ENCODE measurements at regions not wholly inside any gene's neighbourhood (a gene's known extent, or its start where the extent isn't known, plus 50 kb on each side); places are given as distances from the start of the nearest gene placed in this dataset.

GRCh38 chr6:37102299-37103168, 67.4 kb upstream of the PIM1 start:
- H4K20me1 ChIP-seq (ENCODE audit: insufficient read depth), result no peaks in the 10 kb centered on the region
- peak overlapping the region; percentile 61 for H3K9ac ChIP-seq (ENCODE audit: low read length)
- H3K27ac ChIP-seq (ENCODE audit: low read depth, low read length), result peak overlapping the region; percentile 43
- ATAC-seq (peak; percentile 88), DNase-seq (ENCODE audit: low read depth, low spot score) (peak; percentile 36)
- BruUV-seq (replicated peaks), result no TSS peak
- H3K9me3 ChIP-seq (ENCODE audit: control insufficient read depth in 1 of 2, insufficient read depth in 1 of 2, low read depth in 1 of 2, low read length in 2 of 2), result no peaks in the 10 kb centered on the region
- RAD21 ChIA-PET (ENCODE audit: low non-redundant PET in 1 of 2, low total read pairs in 2 of 2, uncharacterized antibody in 2 of 2, unreplicated experiment in 2 of 2), result no interaction called here
- CTCF ChIA-PET, result no interaction called here
- H3K27me3 ChIP-seq (ENCODE audit: insufficient read depth, low read length), result no peaks in the 10 kb centered on the region
- POLR2A ChIA-PET, result interaction anchor here (0.9 to 1.0 kb wide), 2 partner anchors 14 to 46 kb away, joined by 3 to 4 read pairs; no protein-coding TSS in a partner anchor
- peak; percentile 40; the same call in 1 of the 2 replicates for TF ChIP-seq POLR2AphosphoS5 (IDR thresholded peaks at IDR 0.05; ENCODE audit: low read depth, low read length)
- TF ChIP-seq, protein P1, sequence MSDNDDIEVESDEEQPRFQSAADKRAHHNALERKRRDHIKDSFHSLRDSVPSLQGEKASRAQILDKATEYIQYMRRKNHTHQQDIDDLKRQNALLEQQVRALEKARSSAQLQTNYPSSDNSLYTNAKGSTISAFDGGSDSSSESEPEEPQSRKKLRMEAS (IDR thresholded peaks at IDR 0.05), result peak; percentile 18; the same call in 1 of the 2 replicates
- TF ChIP-seq FOSL1 (IDR thresholded peaks at IDR 0.05; ENCODE audit: low read depth), result no peak
- H3K9me2 ChIP-seq (ENCODE audit: insufficient read depth), result no peaks in the 10 kb centered on the region
- no peaks in the 10 kb centered on the region for H3K79me2 ChIP-seq (ENCODE audit: insufficient read depth, low read length)
- intact Hi-C loops (cut with micrococcal nuclease), result no loop called here
- peak overlapping the region; percentile 83 for H3K4me2 ChIP-seq (ENCODE audit: low read length)
- peaks cover 29 to 34% of the 10 kb centered on the region in 2 experiments for H3K4me1 ChIP-seq (ENCODE audit: control insufficient read depth in 1 of 2, insufficient read depth in 2 of 2, low read length in 2 of 2)
- peak overlapping the region; percentile 39 to 56 for H3K4me3 ChIP-seq (replicated peaks in 1 of 2; ENCODE audit: low read depth in 1 of 2, low read length in 2 of 2)
- H2AFZ ChIP-seq (ENCODE audit: low read depth, low read length, poor library complexity, severe bottlenecking), result peak overlapping the region; percentile 34
- no peaks in the 10 kb centered on the region for H3K36me3 ChIP-seq (ENCODE audit: control insufficient read depth in 1 of 2, insufficient read depth in 2 of 2, low read length in 2 of 2)

GRCh38 chr6:37103169-37104039, 66.5 kb upstream of the PIM1 start:
- intact Hi-C loops (cut with micrococcal nuclease), result no loop called here
- no peaks in the 10 kb centered on the region for H4K20me1 ChIP-seq (ENCODE audit: insufficient read depth)
- peak; percentile 21; the same call in 1 of the 2 replicates for ATAC-seq
- no peaks in the 10 kb centered on the region for H3K79me2 ChIP-seq (ENCODE audit: insufficient read depth, low read length)
- no TSS peak for BruUV-seq (replicated peaks)
- peak overlapping the region; percentile 34 for H2AFZ ChIP-seq (ENCODE audit: low read depth, low read length, poor library complexity, severe bottlenecking)
- ChIA-PET RAD21 (ENCODE audit: low non-redundant PET in 1 of 2, low total read pairs in 2 of 2, uncharacterized antibody in 2 of 2, unreplicated experiment in 2 of 2) (no interaction called here), CTCF (no interaction called here), POLR2A (no interaction called here)
- H3K4me3 ChIP-seq (replicated peaks in 1 of 2; ENCODE audit: low read depth in 1 of 2, low read length in 2 of 2), result peak overlapping the region; percentile 39 to 56
- peak overlapping the region; percentile 61 for H3K9ac ChIP-seq (ENCODE audit: low read length)
- no peaks in the 10 kb centered on the region for H3K27me3 ChIP-seq (ENCODE audit: insufficient read depth, low read length)
- H3K9me3 ChIP-seq (ENCODE audit: control insufficient read depth in 1 of 2, insufficient read depth in 1 of 2, low read depth in 1 of 2, low read length in 2 of 2), result no peaks in the 10 kb centered on the region
- peak overlapping the region; percentile 43 for H3K27ac ChIP-seq (ENCODE audit: low read depth, low read length)
- DNase-seq (ENCODE audit: low read depth, low spot score), result no peak
- H3K9me2 ChIP-seq (ENCODE audit: insufficient read depth), result no peaks in the 10 kb centered on the region
- TF ChIP-seq, protein P1 (IDR thresholded peaks at IDR 0.05), result peak; percentile 43
- TF ChIP-seq ZFX (IDR thresholded peaks at IDR 0.05) (no peak), POLR2AphosphoS5 (IDR thresholded peaks at IDR 0.05; ENCODE audit: low read depth, low read length) (0 out of 2 replicates have a peak, but pooled peaks have one; percentile 16), SP1 (IDR thresholded peaks at IDR 0.05; ENCODE audit: low read depth) (0 out of 2 replicates have a peak, but pooled peaks have one; percentile 22), SRF (IDR thresholded peaks at IDR 0.05; ENCODE audit: low read depth) (no peak), ZNF274 (IDR thresholded peaks at IDR 0.05; ENCODE audit: low read depth, low read length) (no peak)
- peak overlapping the region; percentile 83 for H3K4me2 ChIP-seq (ENCODE audit: low read length)
- H3K4me1 ChIP-seq (ENCODE audit: control insufficient read depth in 1 of 2, insufficient read depth in 2 of 2, low read length in 2 of 2), result peaks cover 29 to 34% of the 10 kb centered on the region in 2 experiments
- no peaks in the 10 kb centered on the region for H3K36me3 ChIP-seq (ENCODE audit: control insufficient read depth in 1 of 2, insufficient read depth in 2 of 2, low read length in 2 of 2)
